ENCODE measurements at regions not wholly inside any gene's neighbourhood (a gene's known extent, or its start where the extent isn't known, plus 50 kb on each side); places are given as distances from the start of the nearest gene placed in this dataset.

GRCh38 chr9:106393226-106393625, 469.7 kb upstream of the ZNF462 start:
- no peak overlapping the region for H4K5ac ChIP-seq (ENCODE audit: insufficient read length, low read depth, low read length)
- H3K36me3 Mint-ChIP-seq (ENCODE audit: insufficient read depth in 1 of 3, low read depth in 3 of 3): no peaks in the 10 kb centered on the region
- no peaks in the 10 kb centered on the region for H3K27me3 Mint-ChIP-seq (ENCODE audit: low read depth)

More at GRCh38 chr9:106393226-106393625, 469.7 kb upstream of the ZNF462 start:
- no CpG with 5 or more reads among the region's 2 CpGs for WGBS (ENCODE audit: extremely low coverage, insufficient read length, low lambda C conversion rate)
- Histone ChIP-seq H3T11ph (ENCODE audit: low read length) (no peak overlapping the region), H2BK12ac (ENCODE audit: insufficient read length, low read depth, low read length) (no peak overlapping the region), H2AFZ (ENCODE audit: low read length) (no peak overlapping the region), H3K4me2 (ENCODE audit: insufficient read depth, insufficient read length, low read length) (no peak overlapping the region), H2BK120ac (ENCODE audit: low read depth, low read length, poor library complexity, severe bottlenecking) (no peak overlapping the region), H2AK5ac (ENCODE audit: insufficient read length, low read length) (no peak overlapping the region), H2BK20ac (ENCODE audit: low read depth, low read length, poor library complexity, severe bottlenecking) (no peak overlapping the region), H3K23ac (ENCODE audit: insufficient read length, low read depth, low read length) (no peak overlapping the region), H3K18ac (ENCODE audit: insufficient read length, low read depth, low read length) (no peak overlapping the region), H3K9me3 (ENCODE audit: control insufficient read depth, low read depth, low read length) (no peaks in the 10 kb centered on the region), H3K56ac (ENCODE audit: insufficient read length, low read depth, low read length) (no peak overlapping the region), H3K27me3 (ENCODE audit: insufficient read depth, low read length) (no peaks in the 10 kb centered on the region), H3K9ac (ENCODE audit: extremely low read depth, insufficient read length, low read length) (no peak overlapping the region), H2BK5ac (ENCODE audit: insufficient read length, low read length) (no peak overlapping the region), H3K4ac (ENCODE audit: low read depth, low read length) (no peak overlapping the region), H4K20me1 (ENCODE audit: control insufficient read depth, insufficient read depth, insufficient read length) (no peaks in the 10 kb centered on the region), H2BK15ac (ENCODE audit: low read depth, low read length) (no peak overlapping the region), H4K91ac (ENCODE audit: insufficient read length, low read depth, low read length) (no peak overlapping the region), H3K79me1 (ENCODE audit: insufficient read depth, low read depth, low read length, poor library complexity, severe bottlenecking) (no peaks in the 10 kb centered on the region), H4K8ac (replicated peaks; ENCODE audit: insufficient read length, low read depth, low read length) (no peak overlapping the region), H3K14ac (ENCODE audit: insufficient read depth, low read length) (no peak overlapping the region), H3K4me1 (ENCODE audit: insufficient read depth, low read length) (no peaks in the 10 kb centered on the region), H3K27ac (ENCODE audit: insufficient read length, low read depth, low read length) (no peak overlapping the region), H3K23me2 (ENCODE audit: insufficient read length, low read depth, low read length, poor library complexity, severe bottlenecking) (no peaks in the 10 kb centered on the region), H3K79me2 (ENCODE audit: insufficient read depth, low read length) (no peaks in the 10 kb centered on the region)
- Mint-ChIP-seq H3K4me1 (peaks cover 0 to 2% of the 10 kb centered on the region in 2 experiments; a peak in 2 of 4 replicates), H3K9me3 (no peaks in the 10 kb centered on the region), H3K4me3 (no peak overlapping the region), H3K27ac (no peak overlapping the region)
- no peak for DNase-seq
- TF ChIP-seq CTCF (conservative IDR thresholded peaks at IDR 0.05): no peak

Measured in H9 (cell line).